CD14-positive monocyte (primary cell): ENCODE measurements at regions not wholly inside any gene's neighbourhood (a gene's known extent, or its start where the extent isn't known, plus 50 kb on each side); places are given as distances from the start of the nearest gene placed in this dataset.

Source experiments
- DNase-seq, 3 donors: peaks; one replicate each; pipeline ENCODE4 v3.0.0-alpha.2; 2011 to 2022
- H2AFZ ChIP-seq: 2 replicates; pipeline ENCODE4 v1.6.0; 2012; ENCODE audit warnings: mild to moderate bottlenecking, low read depth, low read length, inconsistent platforms; ENCODE audit not compliant: insufficient read depth, poor library complexity, severe bottlenecking
- H3K27ac ChIP-seq, 2 donors: 1 replicate in 1 of 2; 2 replicates in 1 of 2; pipeline ENCODE4 v1.5.1; 2012 to 2013; ENCODE audit warnings: low read length in 2 of 2, control low read depth in 1 of 2, inconsistent platforms in 1 of 2, low read depth in 1 of 2, mild to moderate bottlenecking in 1 of 2
- H3K27me3 ChIP-seq, 2 donors: one replicate each; pipeline versions ENCODE4 v1.6.0 to v1.6.1; 2011 to 2013; ENCODE audit warnings: low read length in 2 of 2; ENCODE audit not compliant: control insufficient read depth in 2 of 2, insufficient read depth in 2 of 2
- H3K36me3 ChIP-seq, 2 donors: replicated peaks in 1 of 2; 1 replicate in 1 of 2; 2 replicates in 1 of 2; pipeline versions ENCODE4 v1.5.1 to v1.6.1; 2012 to 2013; ENCODE audit warnings: low read length in 2 of 2, control low read depth in 1 of 2, inconsistent platforms in 1 of 2, mild to moderate bottlenecking in 1 of 2; ENCODE audit not compliant: insufficient read depth in 2 of 2, control insufficient read depth in 1 of 2
- H3K4me1 ChIP-seq, 2 donors: 1 replicate in 1 of 2; 2 replicates in 1 of 2; pipeline versions ENCODE4 v1.5.1 to v1.6.1; 2012 to 2013; ENCODE audit warnings: low read length in 2 of 2, control low read depth in 1 of 2, inconsistent platforms in 1 of 2, mild to moderate bottlenecking in 1 of 2, moderate library complexity in 1 of 2; ENCODE audit not compliant: insufficient read depth in 2 of 2, control insufficient read depth in 1 of 2
- H3K4me2 ChIP-seq: replicated peaks from 2 replicates; pipeline ENCODE3; 2012; ENCODE audit warnings: low read length, moderate library complexity, mild to moderate bottlenecking; ENCODE audit not compliant: poor library complexity, severe bottlenecking; ENCODE audit errors: extremely low read depth
- H3K4me3 ChIP-seq, 3 experiments: fragments of 200-600 bp in 1 of 3; sonication (generic) in 1 of 3; replicated peaks in 1 of 3; 1 replicate in 2 of 3; 2 replicates in 1 of 3; pipeline ENCODE4 v1.5.1; 2011 to 2013; ENCODE audit warnings: low read length in 3 of 3, mild to moderate bottlenecking in 3 of 3, control low read depth in 2 of 3, low read depth in 2 of 3, inconsistent platforms in 1 of 3, moderate library complexity in 1 of 3
- H3K79me2 ChIP-seq: 2 replicates; pipeline ENCODE4 v1.6.0; 2012; ENCODE audit warnings: mild to moderate bottlenecking, control low read depth, inconsistent platforms, low read length, moderate library complexity; ENCODE audit not compliant: insufficient read depth
- H3K9ac ChIP-seq: 2 replicates; pipeline ENCODE4 v1.6.0; 2017; ENCODE audit warnings: low read length, mild to moderate bottlenecking; ENCODE audit not compliant: insufficient read depth, poor library complexity, severe bottlenecking
- H3K9me3 ChIP-seq, 2 donors: replicated peaks in 1 of 2; 1 replicate in 1 of 2; 2 replicates in 1 of 2; pipeline versions ENCODE4 v1.5.1 to v1.6.1; 2012 to 2013; ENCODE audit warnings: low read length in 2 of 2, control low read depth in 1 of 2; ENCODE audit not compliant: control insufficient read depth in 1 of 2, insufficient read depth in 1 of 2
- H4K20me1 ChIP-seq: 2 replicates; pipeline ENCODE4 v1.6.0; 2012; ENCODE audit warnings: mild to moderate bottlenecking, low read length, control low read depth, moderate library complexity; ENCODE audit not compliant: insufficient read depth
- H3K27ac Mint-ChIP-seq, 7 donors: one replicate each; pipeline ENCODE4 v1.8.0; 2020; ENCODE audit warnings: mild to moderate bottlenecking in 7 of 7, mixed read lengths in 7 of 7, moderate library complexity in 6 of 7, inconsistent platforms in 2 of 7
- H3K27me3 Mint-ChIP-seq, 3 donors: one replicate each; pipeline ENCODE4 v1.8.0; 2021 to 2022; ENCODE audit warnings: low read depth in 3 of 3, mild to moderate bottlenecking in 3 of 3, mixed read lengths in 3 of 3, moderate library complexity in 3 of 3, inconsistent platforms in 1 of 3
- H3K36me3 Mint-ChIP-seq, 2 donors: one replicate each; pipeline ENCODE4 v1.8.0; 2020; ENCODE audit warnings: mixed read lengths in 2 of 2, inconsistent platforms in 1 of 2, mild to moderate bottlenecking in 1 of 2
- H3K4me1 Mint-ChIP-seq: one replicate; pipeline ENCODE4 v1.8.0; 2020; ENCODE audit warnings: mild to moderate bottlenecking, mixed read lengths
- H3K4me3 Mint-ChIP-seq, 2 donors: one replicate each; pipeline ENCODE4 v1.8.0; 2020; ENCODE audit warnings: mild to moderate bottlenecking in 2 of 2, mixed read lengths in 2 of 2, moderate library complexity in 1 of 2
- H3K9me3 Mint-ChIP-seq, 7 donors: one replicate each; pipeline ENCODE4 v1.8.0; 2020 to 2022; ENCODE audit warnings: mixed read lengths in 7 of 7, mild to moderate bottlenecking in 6 of 7, moderate library complexity in 6 of 7, inconsistent platforms in 2 of 7
- CTCF ChIP-seq: fragments of 200-600 bp; IDR thresholded peaks from one replicate; pipeline ENCODE4 v1.8.0; 2022; ENCODE audit warnings: antibody characterized with exemption, mild to moderate bottlenecking
- WGBS: methylation state at CpG from one replicate; pipeline ENCODE4 v1.1.5; 2013; ENCODE audit warnings: missing lambda C conversion rate; ENCODE audit not compliant: insufficient coverage; 5-methylcytosine and 5-hydroxymethylcytosine counted together
- intact Hi-C, 2 donors: fragments of 100-400 bp; cut with micrococcal nuclease; formaldehyde crosslinking; loops; one replicate each; pipeline versions ENCODE4 v1.15.0 to v1.15.1; 2023

- no peaks in the 10 kb centered on the region for H3K79me2 ChIP-seq
- no peak overlapping the region for H3K4me3 ChIP-seq
- no peak overlapping the region for H3K9ac ChIP-seq
- intact Hi-C loops, result no loop called here
- no peaks in the 10 kb centered on the region for H3K9me3 ChIP-seq
- H3K27ac Mint-ChIP-seq, result no peak overlapping the region
- H3K9me3 Mint-ChIP-seq, result peaks cover 0 to 5% (median 0%) of the 10 kb centered on the region in 7 donors
- H3K27ac ChIP-seq, result no peak overlapping the region
- H3K36me3 ChIP-seq, result no peaks in the 10 kb centered on the region
- no peaks in the 10 kb centered on the region for H3K27me3 ChIP-seq
- no peak overlapping the region for H3K4me2 ChIP-seq
- H3K36me3 Mint-ChIP-seq, result no peaks in the 10 kb centered on the region
- peaks cover 0 to 2% (median 1%) of the 10 kb centered on the region in 3 donors for H3K27me3 Mint-ChIP-seq
- H3K4me3 Mint-ChIP-seq, result no peak overlapping the region
- no peak overlapping the region for H2AFZ ChIP-seq
- no peaks in the 10 kb centered on the region for H3K4me1 ChIP-seq
- DNase-seq, result no peak
- TF ChIP-seq CTCF, result no peak
- no peaks in the 10 kb centered on the region for H3K4me1 Mint-ChIP-seq
- no peaks in the 10 kb centered on the region for H4K20me1 ChIP-seq
- no CpG with 5 or more reads among the region's 1 CpG for WGBS
Measured at GRCh38 chr2:181273986-181274385, 183.2 kb upstream of the ITGA4 start.

- TF ChIP-seq CTCF, result no peak
- Histone ChIP-seq H3K9me3 (no peaks in the 10 kb centered on the region), H3K4me3 (no peak overlapping the region), H3K27me3 (no peaks in the 10 kb centered on the region), H3K4me1 (no peaks in the 10 kb centered on the region), H3K9ac (no peak overlapping the region), H2AFZ (no peak overlapping the region), H3K79me2 (no peaks in the 10 kb centered on the region), H3K4me2 (no peak overlapping the region), H4K20me1 (no peaks in the 10 kb centered on the region), H3K36me3 (no peaks in the 10 kb centered on the region), H3K27ac (no peak overlapping the region)
- H3K9me3 Mint-ChIP-seq, result peaks cover 0 to 5% (median 0%) of the 10 kb centered on the region in 7 donors
- H3K27me3 Mint-ChIP-seq, result peaks cover 0 to 2% (median 1%) of the 10 kb centered on the region in 3 donors
- no peaks in the 10 kb centered on the region for H3K36me3 Mint-ChIP-seq
- H3K4me1 Mint-ChIP-seq, result no peaks in the 10 kb centered on the region
- no peak overlapping the region for H3K4me3 Mint-ChIP-seq
- no peak overlapping the region for H3K27ac Mint-ChIP-seq
- no CpG with 5 or more reads among the region's 3 CpGs for WGBS
- intact Hi-C loops, result no loop called here
- DNase-seq, result no peak
Measured at GRCh38 chr2:181275643-181276070, 181.5 kb upstream of the ITGA4 start.
